ENCODE measurements at regions not wholly inside any gene's neighbourhood (a gene's known extent, or its start where the extent isn't known, plus 50 kb on each side); places are given as distances from the start of the nearest gene placed in this dataset.

DNA sequence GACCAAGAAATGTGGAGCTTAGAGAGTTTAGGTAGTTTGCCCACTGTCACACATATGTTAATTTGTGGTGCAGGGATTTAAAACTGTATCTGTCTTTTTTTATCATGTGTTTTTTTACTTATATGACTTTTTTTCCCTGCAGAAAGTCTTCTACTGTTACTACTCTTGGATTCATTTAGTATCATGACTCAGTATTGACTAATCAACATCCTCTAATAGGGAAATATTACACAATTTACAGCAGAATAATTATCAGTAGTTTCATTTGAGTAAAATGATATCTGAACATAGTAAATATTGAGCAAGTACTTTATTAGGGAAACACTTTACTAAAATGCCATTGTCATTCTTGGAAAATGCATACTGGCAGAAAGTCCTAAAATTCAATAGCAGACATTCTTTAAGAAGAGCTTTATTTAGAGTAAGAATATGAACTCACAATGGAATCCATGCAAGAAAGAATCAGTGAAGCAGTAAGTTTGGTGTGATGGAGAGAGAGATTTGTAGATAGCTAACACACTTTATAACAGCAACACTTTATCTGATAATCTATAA is 425.9 kb upstream of the SLC8A1 start:
- no peak for FAIRE-seq
- DNase-seq (ENCODE audit: insufficient read length, low spot score), result no peak
- TF ChIP-seq CTCF (IDR thresholded peaks at IDR 0.05; ENCODE audit: insufficient read depth, missing control alignments), result no peak

- no peak for TF ChIP-seq CTCF (IDR thresholded peaks at IDR 0.05; ENCODE audit: insufficient read depth, missing control alignments)
- no peak for DNase-seq (ENCODE audit: insufficient read length, low spot score)
- FAIRE-seq, result no peak
These were observed 427.4 kb upstream of the SLC8A1 start for GRCh38 chr2:40879305-40879704.

DNA sequence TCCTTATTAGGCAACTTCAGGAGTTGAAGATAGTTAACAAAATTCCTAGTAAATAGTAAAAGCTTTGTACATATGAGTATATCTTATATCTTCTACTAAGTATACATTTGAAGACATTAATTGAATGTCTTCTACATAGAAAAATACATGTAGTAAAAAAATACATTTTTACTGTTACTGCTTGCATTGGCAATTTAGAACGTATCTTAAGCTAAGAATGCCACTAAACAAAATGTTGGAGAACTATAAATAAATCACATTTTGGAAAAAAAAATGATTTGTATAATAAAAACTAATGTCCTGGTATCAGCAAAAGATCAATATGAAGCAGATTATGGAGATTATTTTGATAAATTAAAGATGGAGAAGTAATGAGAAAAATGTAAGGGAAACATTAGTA is 434.2 kb upstream of the SLC8A1 start:
- no peak for TF ChIP-seq CTCF (IDR thresholded peaks at IDR 0.05; ENCODE audit: insufficient read depth, missing control alignments)
- no peak for FAIRE-seq
- no peak for DNase-seq (ENCODE audit: insufficient read length, low spot score)

- DNase-seq (ENCODE audit: insufficient read length, low spot score) (no peak), FAIRE-seq (no peak)
- no peak for TF ChIP-seq CTCF (IDR thresholded peaks at IDR 0.05; ENCODE audit: insufficient read depth, missing control alignments)
These were observed 434.8 kb upstream of the SLC8A1 start for GRCh38 chr2:40886655-40887054.

DNA sequence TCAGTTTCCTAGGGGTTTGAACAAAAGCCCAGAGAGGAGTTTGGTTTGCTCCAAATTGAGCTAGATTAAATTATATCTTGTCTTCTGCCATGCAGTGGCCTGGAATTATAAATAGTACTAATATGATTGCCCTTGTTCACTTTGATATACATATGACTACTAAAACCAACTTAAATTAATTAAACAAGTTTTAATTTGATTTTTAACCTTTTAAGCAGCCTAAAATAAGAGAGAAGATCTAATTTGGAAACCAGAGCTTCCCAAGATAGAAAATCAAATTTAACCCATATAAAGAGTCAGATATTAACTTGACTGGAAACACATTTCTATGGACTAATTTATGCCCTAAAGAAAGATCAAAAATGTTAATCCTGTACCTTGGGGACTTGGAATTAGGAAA is 444.5 kb upstream of the SLC8A1 start:
- no peak for TF ChIP-seq CTCF (IDR thresholded peaks at IDR 0.05; ENCODE audit: insufficient read depth, missing control alignments)
- DNase-seq (ENCODE audit: insufficient read length, low spot score) (no peak), FAIRE-seq (no peak)

DNA sequence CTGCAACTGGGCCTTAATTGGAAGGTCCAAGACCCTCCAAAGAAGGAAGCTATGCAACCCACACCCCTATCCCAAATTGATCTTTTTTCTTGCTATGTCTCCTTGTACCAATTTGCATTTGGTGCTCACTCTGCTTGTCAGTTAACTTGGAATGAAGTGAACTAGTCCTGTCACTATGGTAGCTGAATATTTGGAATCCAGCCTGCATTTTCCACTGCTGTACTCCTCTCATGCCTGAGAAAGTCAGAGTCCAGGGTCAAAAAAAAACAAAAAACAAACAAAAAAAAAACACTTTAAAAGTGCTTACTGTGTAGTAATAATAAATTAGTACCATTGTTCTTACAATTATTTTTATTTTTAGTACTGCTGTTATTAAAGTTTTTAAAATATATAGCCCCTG is 462.8 kb upstream of the SLC8A1 start:
- no peak for TF ChIP-seq CTCF (IDR thresholded peaks at IDR 0.05; ENCODE audit: insufficient read depth, missing control alignments)
- FAIRE-seq (no peak), DNase-seq (ENCODE audit: insufficient read length, low spot score) (no peak)

DNA sequence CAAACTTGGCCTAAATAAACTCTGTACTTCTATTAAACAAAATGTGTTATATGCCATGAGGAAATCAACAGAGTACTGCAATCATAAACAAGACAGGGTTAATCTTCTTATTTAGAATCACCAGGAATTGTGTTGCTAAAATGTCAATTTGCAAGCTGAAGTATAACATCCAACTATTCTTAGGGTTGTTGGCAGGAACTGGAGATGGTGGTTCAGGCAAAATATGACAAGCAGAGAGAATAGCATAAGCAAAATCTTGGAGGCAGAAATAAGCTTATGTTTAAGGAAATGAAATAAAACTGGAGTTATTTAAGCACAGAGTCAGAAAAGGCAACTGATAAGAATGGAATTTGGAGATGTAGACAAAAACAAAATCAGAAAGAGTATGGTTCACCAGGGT is 463.8 kb upstream of the SLC8A1 start:
- DNase-seq (ENCODE audit: insufficient read length, low spot score) (no peak), FAIRE-seq (no peak)

More for the DNA sequence above, 463.8 kb upstream of the SLC8A1 start:
- no peak for TF ChIP-seq CTCF (IDR thresholded peaks at IDR 0.05; ENCODE audit: insufficient read depth, missing control alignments)

Measured in D721Med (cell line).